D721Med (cell line): ENCODE measurements at regions not wholly inside any gene's neighbourhood (a gene's known extent, or its start where the extent isn't known, plus 50 kb on each side); places are given as distances from the start of the nearest gene placed in this dataset.
A peak's percentile ranks its signal among the peaks of the same experiment; 100 is the strongest.

ENCODE experiments used
- DNase-seq: peaks from one replicate; pipeline ENCODE4 v3.0.0; 2011; ENCODE audit warnings: low spot score; ENCODE audit not compliant: insufficient read length
- FAIRE-seq: peaks from 2 replicates; lab custom pipeline; 2011; peaks lifted over from hg19 to GRCh38; lab: Jason Lieb, UNC
- TF ChIP-seq, protein P1 (sequence below): IDR thresholded peaks from 2 replicates; pipeline ENCODE4 v1.5.1; 2012; ENCODE audit warnings: mild to moderate bottlenecking, control low read depth; ENCODE audit not compliant: insufficient read depth; ENCODE audit errors: missing control alignments

DNA sequence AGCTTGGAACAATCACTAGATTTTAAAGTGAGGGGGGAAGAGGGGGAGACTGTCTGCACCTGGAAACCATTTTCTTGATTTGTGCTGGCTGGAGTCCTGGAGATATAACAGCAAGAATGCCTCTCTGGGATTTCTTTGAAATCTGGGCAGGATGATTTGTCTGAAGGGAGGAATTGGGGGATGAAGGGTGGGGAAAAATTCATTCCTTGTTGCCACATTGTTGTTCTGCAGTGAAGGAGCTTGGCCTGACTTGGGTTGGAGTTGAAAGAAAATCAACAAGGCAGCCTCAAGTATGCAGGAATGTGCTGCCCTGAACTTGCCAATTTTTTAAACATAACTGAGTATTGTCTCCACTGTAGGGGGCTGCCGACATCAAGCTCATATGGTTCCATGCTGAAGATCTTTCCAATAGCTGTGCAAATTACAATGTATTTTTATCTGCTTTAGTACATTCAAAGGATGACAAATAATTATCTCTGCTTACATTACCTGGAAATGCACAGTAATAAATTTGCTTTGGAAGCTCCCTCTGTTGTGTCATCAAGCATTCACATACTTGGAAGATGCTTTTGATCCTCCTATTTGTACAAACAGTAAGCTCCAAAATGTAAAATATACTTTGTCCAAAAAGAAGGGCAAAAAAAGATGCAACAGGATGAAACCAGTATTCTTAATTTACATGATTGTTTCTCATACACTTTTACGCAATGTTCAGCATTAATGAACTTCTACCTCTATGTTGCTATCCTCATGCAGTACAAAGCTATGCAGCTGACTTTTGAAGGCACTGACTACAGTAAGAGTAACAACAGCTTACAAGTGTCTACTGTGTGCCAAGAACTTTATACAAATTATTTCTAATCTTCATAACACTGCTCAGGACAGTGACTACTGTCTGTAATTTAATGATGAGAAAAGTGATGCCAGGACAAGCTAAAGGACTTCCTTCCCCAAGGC lies 627.9 kb upstream of the KLF12 start:
- no peak for DNase-seq
- no peak for FAIRE-seq
- TF ChIP-seq, protein P1, sequence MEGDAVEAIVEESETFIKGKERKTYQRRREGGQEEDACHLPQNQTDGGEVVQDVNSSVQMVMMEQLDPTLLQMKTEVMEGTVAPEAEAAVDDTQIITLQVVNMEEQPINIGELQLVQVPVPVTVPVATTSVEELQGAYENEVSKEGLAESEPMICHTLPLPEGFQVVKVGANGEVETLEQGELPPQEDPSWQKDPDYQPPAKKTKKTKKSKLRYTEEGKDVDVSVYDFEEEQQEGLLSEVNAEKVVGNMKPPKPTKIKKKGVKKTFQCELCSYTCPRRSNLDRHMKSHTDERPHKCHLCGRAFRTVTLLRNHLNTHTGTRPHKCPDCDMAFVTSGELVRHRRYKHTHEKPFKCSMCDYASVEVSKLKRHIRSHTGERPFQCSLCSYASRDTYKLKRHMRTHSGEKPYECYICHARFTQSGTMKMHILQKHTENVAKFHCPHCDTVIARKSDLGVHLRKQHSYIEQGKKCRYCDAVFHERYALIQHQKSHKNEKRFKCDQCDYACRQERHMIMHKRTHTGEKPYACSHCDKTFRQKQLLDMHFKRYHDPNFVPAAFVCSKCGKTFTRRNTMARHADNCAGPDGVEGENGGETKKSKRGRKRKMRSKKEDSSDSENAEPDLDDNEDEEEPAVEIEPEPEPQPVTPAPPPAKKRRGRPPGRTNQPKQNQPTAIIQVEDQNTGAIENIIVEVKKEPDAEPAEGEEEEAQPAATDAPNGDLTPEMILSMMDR: no peak

DNA sequence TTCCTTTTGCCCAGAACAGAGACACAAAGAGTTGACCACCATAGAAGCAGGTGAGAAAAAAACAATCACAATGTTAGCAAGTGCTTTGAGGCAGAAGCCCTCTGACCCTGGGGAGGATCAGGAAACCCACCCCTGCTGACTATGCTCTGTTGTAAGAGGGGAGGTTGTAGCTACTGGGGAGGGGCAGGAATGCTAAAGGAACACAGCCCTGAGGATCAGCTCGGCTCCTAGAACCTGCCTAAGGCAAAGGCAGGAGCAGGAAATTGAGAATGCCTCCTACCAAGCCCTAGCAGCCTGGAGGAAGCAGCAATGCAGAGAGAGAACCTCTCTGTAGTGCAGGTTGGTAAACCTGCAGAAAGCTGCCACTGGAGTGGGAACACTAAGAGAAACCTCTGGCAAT lies 624.0 kb upstream of the KLF12 start:
- no peak for DNase-seq
- TF ChIP-seq, protein P1: no peak
- no peak for FAIRE-seq

DNA sequence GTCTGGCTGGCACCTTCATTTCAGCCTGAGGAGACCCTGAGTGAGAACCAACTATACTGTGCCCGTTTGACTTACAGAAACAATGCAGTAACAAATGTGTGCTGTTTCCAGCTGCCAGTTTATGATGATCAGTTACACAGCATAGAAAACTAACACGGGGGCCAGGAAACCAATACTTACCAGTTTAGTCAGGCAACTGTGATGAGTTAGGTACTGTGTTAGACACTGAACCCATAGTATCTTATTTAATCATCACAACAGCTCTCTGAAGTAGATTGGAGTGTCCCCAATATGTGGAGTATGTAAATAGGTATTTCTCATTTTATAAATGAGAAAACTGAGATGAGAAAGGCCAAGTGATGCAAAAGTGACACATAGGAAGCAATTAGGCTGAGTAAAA lies 620.9 kb upstream of the KLF12 start:
- no peak for DNase-seq
- FAIRE-seq: no peak

DNA sequence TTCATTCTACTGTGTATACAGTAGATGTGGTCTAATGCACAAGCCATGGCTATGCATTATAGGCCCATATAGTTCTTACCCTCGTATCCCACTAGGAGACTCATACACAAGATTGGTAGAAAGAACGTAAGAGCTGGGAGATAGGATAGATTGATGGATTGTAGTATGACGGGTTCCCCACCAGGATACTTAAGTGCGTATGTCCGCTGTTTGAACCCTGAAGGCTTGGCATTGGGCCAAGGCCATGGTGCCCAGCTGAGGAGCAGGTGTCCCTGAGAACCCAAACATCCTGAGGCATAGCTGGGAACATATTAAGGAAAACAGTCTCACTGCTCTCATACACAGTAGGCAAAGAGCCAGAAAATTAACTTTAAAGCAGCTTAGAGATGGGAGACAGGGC lies 617.5 kb upstream of the KLF12 start:
- FAIRE-seq (no peak), DNase-seq (no peak)
- TF ChIP-seq, protein P1: no peak

More for the DNA sequence above, 620.9 kb upstream of the KLF12 start:
- TF ChIP-seq, protein P1: no peak

DNA sequence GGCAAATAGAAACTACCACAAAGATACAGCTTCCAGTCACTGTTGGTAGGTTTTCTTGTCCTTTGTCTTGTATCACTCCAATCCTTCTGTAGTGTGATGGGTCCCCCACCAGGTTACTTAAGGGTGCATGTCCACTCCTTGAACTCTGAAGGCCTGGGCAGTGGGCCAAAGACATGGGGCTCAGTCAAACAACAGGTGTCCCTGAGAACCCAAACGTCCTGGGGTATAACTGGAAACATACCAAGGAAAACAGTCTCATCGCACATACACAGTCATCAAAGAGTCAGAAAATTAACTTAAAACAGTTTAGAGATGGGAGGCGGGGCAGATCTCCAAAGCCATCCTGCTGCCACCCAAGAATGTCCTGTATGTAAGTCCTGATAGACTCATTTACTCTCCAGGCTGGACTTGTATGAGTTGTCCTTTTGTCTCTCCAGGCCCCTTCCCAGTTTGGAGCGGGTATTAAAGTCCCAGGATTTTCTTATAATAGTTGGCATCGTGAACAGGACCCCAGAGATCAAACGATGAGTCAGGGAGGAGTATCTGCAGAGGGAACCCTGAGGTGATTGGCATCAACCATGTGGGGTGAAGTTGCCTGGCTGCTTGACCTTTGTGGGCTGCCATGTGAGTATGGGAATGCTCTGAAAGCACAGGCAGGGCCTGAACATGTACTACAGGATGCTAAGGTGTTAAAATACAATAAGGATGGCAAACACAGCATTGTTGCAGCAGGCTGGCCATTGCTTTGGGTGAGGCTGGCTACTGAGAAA lies 613.2 kb upstream of the KLF12 start:
- DNase-seq: no peak
- TF ChIP-seq, protein P1: no peak
- no peak for FAIRE-seq

DNA sequence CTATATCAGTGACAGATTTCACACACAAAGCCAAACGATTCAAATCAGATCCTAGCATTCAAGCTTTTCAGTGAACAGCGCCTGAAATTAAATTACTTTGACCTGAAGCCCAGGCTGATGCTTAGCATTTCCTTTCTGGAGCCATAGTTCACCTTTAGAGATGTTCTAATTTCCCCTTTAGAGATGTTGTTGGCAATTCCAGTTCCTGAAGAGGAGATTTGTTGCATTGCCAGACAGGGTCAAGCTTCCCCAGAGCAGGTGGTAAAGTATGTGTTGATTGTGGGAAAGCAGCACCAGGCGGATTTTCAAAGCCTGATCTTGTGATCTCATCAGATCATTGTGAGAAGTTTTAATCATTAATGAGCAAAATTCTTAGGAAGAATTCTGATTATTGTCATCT lies 609.8 kb upstream of the KLF12 start:
- TF ChIP-seq, protein P1: no peak
- DNase-seq: no peak
- peak; percentile 35 for FAIRE-seq
